ENCODE measurements at regions not wholly inside any gene's neighbourhood (a gene's known extent, or its start where the extent isn't known, plus 50 kb on each side); places are given as distances from the start of the nearest gene placed in this dataset.

- TF ChIP-seq CTCF (IDR thresholded peaks at IDR 0.05 in 4 of 5, conservative IDR thresholded peaks at IDR 0.05 in 1 of 5) = no peak
- no peak for TF ChIP-seq POLR2A (IDR thresholded peaks at IDR 0.05)
These were observed 479.0 kb downstream of the NPHP4 start for GRCh38 chr1:5513179-5513578.

Data from gastrocnemius medialis (tissue), 4 donors.